Liver (tissue), 7 donors: ENCODE measurements at regions not wholly inside any gene's neighbourhood (a gene's known extent, or its start where the extent isn't known, plus 50 kb on each side); places are given as distances from the start of the nearest gene placed in this dataset.
A peak's percentile ranks its signal among the peaks of the same experiment; 100 is the strongest.

ENCODE experiments used
- DNase-seq: peaks from one replicate; pipeline ENCODE4 v3.0.0-alpha.2; 2017; ENCODE audit warnings: low spot score
- H3K27ac ChIP-seq, 2 donors: one replicate each; pipeline ENCODE4 v1.7.0; 2013; ENCODE audit warnings: inconsistent platforms in 2 of 2, low read length in 2 of 2, control low read depth in 1 of 2, low read depth in 1 of 2, mild to moderate bottlenecking in 1 of 2
- H3K27me3 ChIP-seq, 4 donors: one replicate each; pipeline versions ENCODE4 v1.6.1 to v1.7.0; 2013; ENCODE audit warnings: low read length in 3 of 4, inconsistent platforms in 1 of 4, mild to moderate bottlenecking in 1 of 4, moderate library complexity in 1 of 4; ENCODE audit not compliant: control insufficient read depth in 4 of 4, insufficient read depth in 4 of 4
- H3K36me3 ChIP-seq, 4 donors: one replicate each; pipeline versions ENCODE4 v1.6.1 to v1.7.0; 2013; ENCODE audit warnings: low read length in 3 of 4, mild to moderate bottlenecking in 3 of 4, low read depth in 1 of 4, moderate library complexity in 1 of 4; ENCODE audit not compliant: control insufficient read depth in 4 of 4, insufficient read depth in 3 of 4
- H3K4me1 ChIP-seq, 4 donors: one replicate each; pipeline versions ENCODE4 v1.6.1 to v1.7.0; 2013; ENCODE audit warnings: low read length in 3 of 4, mild to moderate bottlenecking in 3 of 4, moderate library complexity in 1 of 4; ENCODE audit not compliant: control insufficient read depth in 4 of 4, insufficient read depth in 4 of 4
- H3K4me3 ChIP-seq, 3 donors: one replicate each; pipeline versions ENCODE4 v1.6.1 to v1.7.0; 2013; ENCODE audit warnings: low read length in 3 of 3, control low read depth in 1 of 3, low read depth in 1 of 3, mild to moderate bottlenecking in 1 of 3
- H3K9ac ChIP-seq, 2 donors: one replicate each; pipeline ENCODE4 v1.7.0; 2013; ENCODE audit warnings: low read length in 2 of 2, mild to moderate bottlenecking in 2 of 2, moderate library complexity in 2 of 2, control low read depth in 1 of 2, low read depth in 1 of 2
- H3K9me3 ChIP-seq, 4 donors: one replicate each; pipeline versions ENCODE4 v1.6.1 to v1.7.0; 2013; ENCODE audit warnings: low read length in 3 of 4; ENCODE audit not compliant: control insufficient read depth in 4 of 4
- ATF3 ChIP-seq: IDR thresholded peaks from 2 replicates; pipeline ENCODE4 v1.6.1; 2016; ENCODE audit warnings: antibody characterized with exemption
- CTCF ChIP-seq: fragments of 150-350 bp; IDR thresholded peaks from 2 replicates; pipeline ENCODE4 v1.5.1; 2017; ENCODE audit warnings: improper control_type of control experiment, low read depth, low read length; ENCODE audit not compliant: missing input control
- EGR1 ChIP-seq, 2 donors: IDR thresholded peaks; 2 replicates each; pipeline ENCODE4 v1.6.1; 2016 to 2018; ENCODE audit warnings: antibody characterized with exemption in 2 of 2, low read depth in 2 of 2
- FOXA1 ChIP-seq: IDR thresholded peaks from 2 replicates; pipeline ENCODE4 v1.6.1; 2016; ENCODE audit warnings: antibody characterized with exemption
- FOXA2 ChIP-seq: IDR thresholded peaks from 2 replicates; pipeline ENCODE4 v1.6.1; 2016; ENCODE audit warnings: antibody characterized with exemption
- GABPA ChIP-seq, 2 donors: IDR thresholded peaks in 1 of 2; conservative IDR thresholded peaks in 1 of 2; 2 replicates each; pipeline ENCODE4 v1.6.1; 2016; ENCODE audit warnings: antibody characterized with exemption in 2 of 2, mild to moderate bottlenecking in 1 of 2, moderate library complexity in 1 of 2
- HNF4A ChIP-seq, 2 donors: conservative IDR thresholded peaks; 2 replicates each; pipeline ENCODE4 v1.6.1; 2016; ENCODE audit warnings: antibody characterized with exemption in 2 of 2, mild to moderate bottlenecking in 2 of 2
- HNF4G ChIP-seq: IDR thresholded peaks from 2 replicates; pipeline ENCODE4 v1.6.1; 2016; ENCODE audit warnings: antibody characterized with exemption
- JUND ChIP-seq, 2 donors: IDR thresholded peaks; 2 replicates each; pipeline ENCODE4 v1.6.1; 2016; ENCODE audit warnings: antibody characterized with exemption in 2 of 2
- RAD21 ChIP-seq, 2 donors: IDR thresholded peaks; 2 replicates each; pipeline ENCODE4 v1.6.1; 2016; ENCODE audit warnings: antibody characterized with exemption in 2 of 2, mild to moderate bottlenecking in 2 of 2
- REST ChIP-seq: IDR thresholded peaks from 2 replicates; pipeline ENCODE4 v1.6.1; 2016; ENCODE audit warnings: antibody characterized with exemption, mild to moderate bottlenecking
- RXRA ChIP-seq, 2 donors: IDR thresholded peaks; 2 replicates each; pipeline ENCODE4 v1.6.1; 2017 to 2018; ENCODE audit warnings: antibody characterized with exemption in 2 of 2, mild to moderate bottlenecking in 1 of 2
- YY1 ChIP-seq: IDR thresholded peaks from 2 replicates; pipeline ENCODE4 v1.6.1; 2016; ENCODE audit warnings: antibody characterized with exemption, mild to moderate bottlenecking
- ZBTB33 ChIP-seq: IDR thresholded peaks from 2 replicates; pipeline ENCODE4 v1.6.1; 2016; ENCODE audit warnings: antibody characterized with exemption
- donor health status: healthy.
- donor health status: healthy.
- donor health status: healthy.
- donor health status: healthy.

GRCh38 chr11:91972665-91973266, 251.9 kb upstream of the FAT3 start (continued):
- TF ChIP-seq CTCF (no peak), FOXA1 (no peak), JUND (IDR thresholded peaks at IDR 0.05) (no peak), HNF4A (conservative IDR thresholded peaks at IDR 0.05) (peak in 1 of 2 donors; percentile 15), FOXA2 (no peak), RAD21 (IDR thresholded peaks at IDR 0.05) (no peak), YY1 (no peak)

GRCh38 chr11:91970624-91971023, 254.0 kb upstream of the FAT3 start:
- peaks cover 2 to 16% (median 15%) of the 10 kb centered on the region in 4 donors for H3K4me1 ChIP-seq
- H3K9ac ChIP-seq, result no peak overlapping the region
- no peaks in the 10 kb centered on the region for H3K9me3 ChIP-seq
- H3K27me3 ChIP-seq, result no peaks in the 10 kb centered on the region
- H3K27ac ChIP-seq, result no peak overlapping the region
- TF ChIP-seq REST (no peak), ZBTB33 (no peak), HNF4G (no peak), HNF4A (conservative IDR thresholded peaks at IDR 0.05) (no peak), GABPA (IDR thresholded peaks at IDR 0.05 in 1 of 2, conservative IDR thresholded peaks at IDR 0.05 in 1 of 2) (no peak), RAD21 (IDR thresholded peaks at IDR 0.05) (no peak), CTCF (no peak), ATF3 (no peak), RXRA (IDR thresholded peaks at IDR 0.05) (no peak), FOXA1 (no peak), EGR1 (IDR thresholded peaks at IDR 0.05; ENCODE audit: low read depth in 2 of 2) (no peak)
- no peaks in the 10 kb centered on the region for H3K36me3 ChIP-seq
- H3K4me3 ChIP-seq, result no peak overlapping the region
- DNase-seq, result no peak
